IMR-90 (cell line): ENCODE measurements at regions not wholly inside any gene's neighbourhood (a gene's known extent, or its start where the extent isn't known, plus 50 kb on each side); places are given as distances from the start of the nearest gene placed in this dataset.

ENCODE experiments used
- CEBPB ChIP-seq: IDR thresholded peaks from 2 replicates; pipeline ENCODE4 v1.6.1; 2012; ENCODE audit warnings: low read depth, low read length, improper control_type of control experiment
- MAFK ChIP-seq: IDR thresholded peaks from 2 replicates; pipeline ENCODE4 v1.6.1; 2012; ENCODE audit warnings: low read depth, low read length, improper control_type of control experiment
- MAZ ChIP-seq: IDR thresholded peaks from 2 replicates; pipeline ENCODE4 v1.6.1; 2012; ENCODE audit warnings: low read depth, mild to moderate bottlenecking, low read length, improper control_type of control experiment, moderate library complexity, borderline replicate concordance
- MXI1 ChIP-seq: IDR thresholded peaks from 2 replicates; pipeline ENCODE4 v1.6.1; 2012; ENCODE audit warnings: low read depth, mild to moderate bottlenecking, low read length, moderate library complexity, borderline replicate concordance
- POLR2A ChIP-seq: IDR thresholded peaks from 2 replicates; pipeline ENCODE4 v1.6.1; 2012; ENCODE audit warnings: mild to moderate bottlenecking, low read depth, low read length
- RCOR1 ChIP-seq: IDR thresholded peaks from 2 replicates; pipeline ENCODE4 v1.6.1; 2012; ENCODE audit warnings: mild to moderate bottlenecking, low read length, improper control_type of control experiment; ENCODE audit not compliant: insufficient replicate concordance
- RFX5 ChIP-seq: IDR thresholded peaks from 2 replicates; pipeline ENCODE4 v1.8.0; 2012; ENCODE audit warnings: low read depth, mild to moderate bottlenecking, low read length, moderate library complexity
- TF ChIP-seq, protein P1 (sequence below): conservative IDR thresholded peaks from 2 replicates; pipeline ENCODE4 v1.5.1; 2012; ENCODE audit warnings: mild to moderate bottlenecking, low read depth, low read length, improper control_type of control experiment

DNA sequence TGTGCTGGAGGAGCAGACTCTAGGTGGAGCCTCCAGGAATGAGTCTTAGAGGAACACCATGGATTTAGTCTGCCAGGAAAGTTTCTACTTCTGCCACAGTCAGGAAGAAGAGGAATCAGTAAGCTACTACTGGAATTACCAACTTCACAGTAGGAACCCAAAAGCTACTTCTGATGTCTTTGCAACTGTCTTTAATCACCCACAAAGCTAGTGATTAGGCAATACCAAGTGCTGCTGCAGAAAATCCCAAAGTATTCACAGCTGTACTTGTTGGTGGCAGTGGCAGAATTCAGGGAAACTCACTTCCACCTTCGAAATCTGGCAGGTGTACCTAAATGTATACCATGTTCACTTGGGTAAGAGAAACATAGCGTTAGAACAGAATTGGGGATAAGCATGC lies 264.5 kb upstream of the SORL1-AS1 start:
- TF ChIP-seq, protein P1, sequence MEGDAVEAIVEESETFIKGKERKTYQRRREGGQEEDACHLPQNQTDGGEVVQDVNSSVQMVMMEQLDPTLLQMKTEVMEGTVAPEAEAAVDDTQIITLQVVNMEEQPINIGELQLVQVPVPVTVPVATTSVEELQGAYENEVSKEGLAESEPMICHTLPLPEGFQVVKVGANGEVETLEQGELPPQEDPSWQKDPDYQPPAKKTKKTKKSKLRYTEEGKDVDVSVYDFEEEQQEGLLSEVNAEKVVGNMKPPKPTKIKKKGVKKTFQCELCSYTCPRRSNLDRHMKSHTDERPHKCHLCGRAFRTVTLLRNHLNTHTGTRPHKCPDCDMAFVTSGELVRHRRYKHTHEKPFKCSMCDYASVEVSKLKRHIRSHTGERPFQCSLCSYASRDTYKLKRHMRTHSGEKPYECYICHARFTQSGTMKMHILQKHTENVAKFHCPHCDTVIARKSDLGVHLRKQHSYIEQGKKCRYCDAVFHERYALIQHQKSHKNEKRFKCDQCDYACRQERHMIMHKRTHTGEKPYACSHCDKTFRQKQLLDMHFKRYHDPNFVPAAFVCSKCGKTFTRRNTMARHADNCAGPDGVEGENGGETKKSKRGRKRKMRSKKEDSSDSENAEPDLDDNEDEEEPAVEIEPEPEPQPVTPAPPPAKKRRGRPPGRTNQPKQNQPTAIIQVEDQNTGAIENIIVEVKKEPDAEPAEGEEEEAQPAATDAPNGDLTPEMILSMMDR, result no peak
- no peak for TF ChIP-seq MXI1
- no peak for TF ChIP-seq POLR2A
- TF ChIP-seq RCOR1, result no peak
- TF ChIP-seq RFX5, result no peak
- TF ChIP-seq CEBPB, result peak; percentile 31; the same call in 1 of the 2 replicates
- no peak for TF ChIP-seq MAZ
- no peak for TF ChIP-seq MAFK
